H1 (cell line): ENCODE measurements at regions not wholly inside any gene's neighbourhood (a gene's known extent, or its start where the extent isn't known, plus 50 kb on each side); places are given as distances from the start of the nearest gene placed in this dataset.

Experiments
- CTCF ChIA-PET: fragments of 300-600 bp; sonication (Branson Sonifier 250); formaldehyde crosslinking; loops from one replicate; lab custom pipeline; 2021; ENCODE audit not compliant: partially characterized antibody; lab: Charles Lee
- POLR2A ChIA-PET: fragments of 300-600 bp; sonication (Branson Sonifier 250); formaldehyde crosslinking; loops from one replicate; lab custom pipeline; 2021; ENCODE audit warnings: inconsistent platforms; ENCODE audit not compliant: partially characterized antibody; lab: Charles Lee
- DNase-seq, 2 experiments: peaks; one replicate each; pipeline versions ENCODE4 v3.0.0 to v3.0.0-alpha.2; 2010 to 2022; ENCODE audit warnings: low spot score in 2 of 2, low read depth in 1 of 2, mixed read lengths in 1 of 2
- FAIRE-seq: peaks from 2 replicates; lab custom pipeline; 2011; peaks lifted over from hg19 to GRCh38; lab: Jason Lieb, UNC
- H2AFZ ChIP-seq: 2 replicates; pipeline ENCODE4 v1.8.1; 2012; ENCODE audit warnings: low read length, inconsistent platforms
- H2AK5ac ChIP-seq: 2 replicates; pipeline ENCODE4 v1.6.1; 2013; ENCODE audit warnings: low read depth, low read length
- H2BK120ac ChIP-seq: replicated peaks from 2 replicates; pipeline ENCODE3; 2013; ENCODE audit warnings: low read depth, low read length, inconsistent platforms
- H2BK12ac ChIP-seq: 2 replicates; pipeline ENCODE4 v1.6.1; 2013; ENCODE audit warnings: low read depth, low read length
- H2BK15ac ChIP-seq: 2 replicates; pipeline ENCODE4 v1.6.1; 2013; ENCODE audit warnings: low read length
- H2BK20ac ChIP-seq: 2 replicates; pipeline ENCODE4 v1.6.1; 2013; ENCODE audit warnings: low read length
- H2BK5ac ChIP-seq: 2 replicates; pipeline ENCODE4 v1.6.1; 2013; ENCODE audit warnings: low read depth, low read length
- H3K14ac ChIP-seq: 2 replicates; pipeline ENCODE4 v1.6.1; 2013; ENCODE audit warnings: inconsistent platforms; ENCODE audit not compliant: insufficient read length
- H3K18ac ChIP-seq: 2 replicates; pipeline ENCODE4 v1.6.1; 2013; ENCODE audit warnings: low read length; ENCODE audit errors: extremely low read depth
- H3K23ac ChIP-seq: 2 replicates; pipeline ENCODE4 v1.6.1; 2013; ENCODE audit warnings: inconsistent platforms; ENCODE audit not compliant: insufficient read length
- H3K23me2 ChIP-seq: 2 replicates; pipeline ENCODE4 v1.6.1; 2013; ENCODE audit warnings: low read depth, low read length
- H3K27ac ChIP-seq: 2 replicates; pipeline ENCODE4 v1.6.1; 2011; ENCODE audit warnings: low read depth, low read length, inconsistent platforms
- H3K27me3 ChIP-seq, 4 experiments: replicated peaks in 1 of 4; 1 replicate in 1 of 4; 2 replicates in 3 of 4; pipeline versions ENCODE4 v1.6.1 to v1.8.1; 2011 to 2013; ENCODE audit warnings: low read length in 3 of 4, mild to moderate bottlenecking in 3 of 4, inconsistent platforms in 2 of 4, mixed read lengths in 2 of 4, moderate library complexity in 1 of 4; ENCODE audit not compliant: control insufficient read depth in 3 of 4, insufficient read depth in 3 of 4; ENCODE audit errors: extremely low read depth in 1 of 4
- H3K36me3 ChIP-seq, 4 experiments: 2 replicates each; pipeline versions ENCODE4 v1.6.1 to v1.8.1; 2011 to 2013; ENCODE audit warnings: mild to moderate bottlenecking in 4 of 4, low read length in 3 of 4, moderate library complexity in 2 of 4, control low read depth in 1 of 4, inconsistent platforms in 1 of 4; ENCODE audit not compliant: insufficient read depth in 4 of 4, control insufficient read depth in 2 of 4
- H3K4ac ChIP-seq: replicated peaks from 2 replicates; pipeline ENCODE3; 2013; ENCODE audit warnings: low read length, low read depth, mixed read lengths, inconsistent platforms; ENCODE audit not compliant: insufficient read length
- H3K4me1 ChIP-seq, 4 experiments: replicated peaks in 1 of 4; 1 replicate in 1 of 4; 2 replicates in 3 of 4; pipeline versions ENCODE4 v1.6.1 to v1.8.1; 2011 to 2013; ENCODE audit warnings: low read length in 3 of 4, inconsistent platforms in 2 of 4, mixed read lengths in 1 of 4; ENCODE audit not compliant: insufficient read depth in 4 of 4, control insufficient read depth in 3 of 4
- H3K4me2 ChIP-seq, 2 experiments: 2 replicates each; pipeline versions ENCODE4 v1.6.1 to v1.8.1; 2011 to 2013; ENCODE audit warnings: low read depth in 2 of 2, low read length in 2 of 2, control low read depth in 1 of 2, inconsistent platforms in 1 of 2, mild to moderate bottlenecking in 1 of 2; ENCODE audit not compliant: insufficient read depth in 1 of 2
- H3K4me3 ChIP-seq, 4 experiments: fragments of 200-600, 300-600 bp in 1 of 4; sonication (generic), shearing (Covaris generic), sonication (Bioruptor Twin) in 1 of 4; 2 replicates each; pipeline versions ENCODE4 v1.5.1 to v1.8.1; 2011 to 2016; ENCODE audit warnings: low read length in 4 of 4, low read depth in 3 of 4, control low read depth in 2 of 4, inconsistent platforms in 2 of 4, mild to moderate bottlenecking in 2 of 4, mixed read lengths in 1 of 4, moderate library complexity in 1 of 4; ENCODE audit not compliant: insufficient read depth in 2 of 4; ENCODE audit errors: extremely low read depth in 1 of 4
- H3K56ac ChIP-seq: replicated peaks from 2 replicates; pipeline ENCODE3; 2013; ENCODE audit warnings: low read depth, mild to moderate bottlenecking, mixed read lengths, low read length, inconsistent platforms; ENCODE audit not compliant: insufficient read length
- H3K79me1 ChIP-seq: 2 replicates; pipeline ENCODE4 v1.6.1; 2013; ENCODE audit warnings: low read depth, low read length, control low read depth
- H3K79me2 ChIP-seq, 2 experiments: 2 replicates each; pipeline versions ENCODE4 v1.6.1 to v1.8.1; 2012 to 2013; ENCODE audit warnings: low read length in 2 of 2, mild to moderate bottlenecking in 2 of 2, inconsistent platforms in 1 of 2; ENCODE audit not compliant: insufficient read depth in 2 of 2, control insufficient read depth in 1 of 2
- H3K9ac ChIP-seq, 4 experiments: replicated peaks in 1 of 4; 1 replicate in 1 of 4; 2 replicates in 3 of 4; pipeline versions ENCODE4 v1.6.1 to v1.8.1; 2011 to 2013; ENCODE audit warnings: low read depth in 3 of 4, low read length in 3 of 4, control low read depth in 2 of 4, mild to moderate bottlenecking in 2 of 4, moderate library complexity in 2 of 4, inconsistent platforms in 1 of 4; ENCODE audit errors: extremely low read depth in 1 of 4
- H3K9me3 ChIP-seq, 2 experiments: 2 replicates each; pipeline versions ENCODE4 v1.6.1 to v1.8.1; 2012 to 2013; ENCODE audit warnings: mild to moderate bottlenecking in 2 of 2, moderate library complexity in 2 of 2, control low read depth in 1 of 2, inconsistent platforms in 1 of 2, low read depth in 1 of 2, low read length in 1 of 2, mixed read lengths in 1 of 2; ENCODE audit not compliant: insufficient read depth in 2 of 2
- H4K20me1 ChIP-seq, 2 experiments: replicated peaks in 1 of 2; 2 replicates each; pipeline versions ENCODE3 to v1.8.1; 2011 to 2013; ENCODE audit warnings: inconsistent platforms in 2 of 2, low read length in 2 of 2, mild to moderate bottlenecking in 1 of 2; ENCODE audit not compliant: insufficient read depth in 2 of 2, control insufficient read depth in 1 of 2
- H4K5ac ChIP-seq: 2 replicates; pipeline ENCODE4 v1.6.1; 2013; ENCODE audit warnings: low read length, low read depth, mixed read lengths, inconsistent platforms; ENCODE audit not compliant: insufficient read length
- H4K8ac ChIP-seq: 2 replicates; pipeline ENCODE4 v1.8.0; 2013; ENCODE audit warnings: mild to moderate bottlenecking, moderate library complexity, low read length, inconsistent platforms; ENCODE audit not compliant: insufficient read depth; ENCODE audit errors: extremely low read depth
- H4K91ac ChIP-seq: replicated peaks from 2 replicates; pipeline ENCODE3; 2013; ENCODE audit warnings: low read length, mixed read lengths, inconsistent platforms; ENCODE audit not compliant: insufficient read length
- ASH2L ChIP-seq: fragments of 200-600, 300-600 bp; sonication (generic); IDR thresholded peaks from one replicate; pipeline ENCODE4 v1.7.1; 2017; ENCODE audit warnings: low read length
- CEBPB ChIP-seq: IDR thresholded peaks from 2 replicates; pipeline ENCODE4 v1.6.1; 2012; ENCODE audit warnings: low read depth, low read length
- EGR1 ChIP-seq: IDR thresholded peaks from 2 replicates; pipeline ENCODE4 v1.6.1; 2011; ENCODE audit warnings: low read depth, low read length, borderline replicate concordance
- GABPA ChIP-seq: IDR thresholded peaks from 2 replicates; pipeline ENCODE4 v1.6.1; 2011; ENCODE audit warnings: mild to moderate bottlenecking, low read length, moderate library complexity, borderline replicate concordance; ENCODE audit not compliant: insufficient read depth
- MAFK ChIP-seq: IDR thresholded peaks from 2 replicates; pipeline ENCODE4 v1.6.1; 2012; ENCODE audit warnings: low read depth, mild to moderate bottlenecking, improper control_type of control experiment, low read length
- NANOG ChIP-seq: IDR thresholded peaks from 2 replicates; pipeline ENCODE4 v1.6.1; 2011; ENCODE audit warnings: low read length, low read depth, mild to moderate bottlenecking, inconsistent platforms; ENCODE audit not compliant: insufficient read depth, poor library complexity, severe bottlenecking
- RAD21 ChIP-seq, 2 experiments: IDR thresholded peaks in 1 of 2; conservative IDR thresholded peaks in 1 of 2; 2 replicates each; pipeline ENCODE4 v1.6.1; 2011; ENCODE audit warnings: low read depth in 2 of 2, low read length in 2 of 2, improper control_type of control experiment in 1 of 2, inconsistent platforms in 1 of 2, mild to moderate bottlenecking in 1 of 2, moderate library complexity in 1 of 2
- SIX5 ChIP-seq: IDR thresholded peaks from 2 replicates; pipeline ENCODE4 v1.6.1; 2011; ENCODE audit warnings: mild to moderate bottlenecking, low read depth, low read length
- SP2 ChIP-seq: IDR thresholded peaks from 2 replicates; pipeline ENCODE4 v1.6.1; 2012; ENCODE audit warnings: mild to moderate bottlenecking, low read length, inconsistent platforms
- TAF1 ChIP-seq: IDR thresholded peaks from 2 replicates; pipeline ENCODE4 v1.6.1; 2011; ENCODE audit warnings: mild to moderate bottlenecking, low read depth, low read length
- TBP ChIP-seq: IDR thresholded peaks from 2 replicates; pipeline ENCODE4 v1.6.1; 2011; ENCODE audit warnings: low read depth, low read length, improper control_type of control experiment
- TCF12 ChIP-seq: IDR thresholded peaks from 2 replicates; pipeline ENCODE4 v1.6.1; 2011; ENCODE audit warnings: low read depth, mild to moderate bottlenecking, low read length
- YY1 ChIP-seq: IDR thresholded peaks from 2 replicates; pipeline ENCODE4 v1.6.1; 2011; ENCODE audit warnings: low read depth, mild to moderate bottlenecking, low read length
- ZNF274 ChIP-seq: IDR thresholded peaks from 2 replicates; pipeline ENCODE4 v1.7.0; 2012; ENCODE audit warnings: low read length, borderline replicate concordance; ENCODE audit errors: extremely low read depth
- WGBS, 2 experiments: shearing (Covaris generic) in 1 of 2; methylation state at CpG; one replicate each; pipeline versions ENCODE4 v1.1.6 to v1.1.7; 2013 to 2015; ENCODE audit warnings: low lambda C conversion rate in 2 of 2, mixed read lengths in 2 of 2, inconsistent platforms in 1 of 2, low coverage in 1 of 2, missing lambda C conversion rate in 1 of 2; ENCODE audit not compliant: insufficient replicate concordance in 2 of 2, insufficient coverage in 1 of 2, insufficient read length in 1 of 2; ENCODE audit errors: extremely low coverage in 1 of 2, missing lambda C conversion rate in 1 of 2; 5-methylcytosine and 5-hydroxymethylcytosine counted together

DNA sequence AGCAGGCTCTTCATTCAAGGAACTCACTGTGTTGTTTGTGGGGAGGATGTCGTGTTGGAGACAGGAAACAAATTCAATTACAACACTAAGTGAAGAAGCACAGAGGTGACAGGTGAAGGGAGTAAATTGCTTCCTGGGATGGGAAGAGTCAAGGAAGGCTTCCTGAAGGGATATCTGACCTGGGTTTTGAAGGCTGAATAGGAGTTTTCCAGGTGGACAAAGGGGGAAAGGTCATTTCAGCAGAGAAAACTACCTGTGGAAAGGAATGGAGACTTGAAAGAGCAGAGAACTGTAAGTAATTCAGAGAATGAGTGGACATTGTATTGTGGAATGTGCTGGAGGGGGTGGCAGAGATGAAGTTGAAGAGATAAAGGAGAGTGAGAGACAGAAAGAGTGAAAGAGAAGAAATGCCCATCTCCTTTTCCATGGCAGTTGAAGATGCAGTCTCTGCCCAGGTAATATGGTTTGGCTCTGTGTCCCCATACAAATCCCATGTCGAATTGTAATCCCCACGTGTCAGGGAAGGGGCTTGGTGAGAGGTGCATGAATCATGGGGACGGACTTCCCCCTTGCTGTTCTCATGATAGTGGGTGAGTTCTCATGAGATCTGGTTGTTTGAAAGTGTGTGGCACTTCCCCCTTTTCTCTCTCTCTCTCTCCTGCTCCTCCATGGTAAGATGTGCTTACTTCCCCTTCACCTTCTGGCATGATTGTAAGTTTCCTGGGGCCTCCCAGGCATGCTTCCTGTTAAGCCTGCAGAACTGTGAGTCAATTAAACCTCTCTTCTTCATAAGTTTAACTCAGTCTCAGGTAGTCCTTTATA lies 205.7 kb upstream of the BCOR start:
- Histone ChIP-seq H3K27ac (no peak overlapping the region), H3K56ac (no peak overlapping the region), H3K4me1 (peaks cover 0 to 3% (median 2%) of the 10 kb centered on the region in 4 experiments; a peak in 4 of 7 replicates), H3K79me2 (no peaks in the 10 kb centered on the region), H2BK5ac (no peak overlapping the region), H3K14ac (no peak overlapping the region), H2BK20ac (no peak overlapping the region), H3K4me2 (no peak overlapping the region), H3K9me3 (no peaks in the 10 kb centered on the region), H3K4ac (no peak overlapping the region), H4K91ac (no peak overlapping the region), H3K18ac (no peak overlapping the region), H2BK15ac (no peak overlapping the region), H3K23ac (no peak overlapping the region), H3K79me1 (no peaks in the 10 kb centered on the region), H2AFZ (no peak overlapping the region), H2BK12ac (no peak overlapping the region), H3K36me3 (no peaks in the 10 kb centered on the region), H2AK5ac (no peak overlapping the region), H4K8ac (no peak overlapping the region), H3K23me2 (no peaks in the 10 kb centered on the region), H3K9ac (no peak overlapping the region), H2BK120ac (no peak overlapping the region), H4K20me1 (no peaks in the 10 kb centered on the region), H3K4me3 (no peak overlapping the region), H3K27me3 (no peaks in the 10 kb centered on the region), H4K5ac (no peak overlapping the region)
- DNase-seq (no peak), FAIRE-seq (no peak)
- ChIA-PET POLR2A (no interaction called here), CTCF (interaction anchor here (1.5 kb wide), 1 partner anchor 25 kb away, joined by 3 read pairs; no protein-coding TSS in a partner anchor)
- 62% methylated on average over 4 of the region's 4 CpGs; no CpG with 5 or more reads in 1 of the 2 experiments for WGBS, 2 experiments
- no peak for TF ChIP-seq EGR1
- TF ChIP-seq ASH2L: no peak
- no peak for TF ChIP-seq TAF1
- TF ChIP-seq CEBPB: no peak
- no peak for TF ChIP-seq SIX5
- no peak for TF ChIP-seq TBP
- TF ChIP-seq MAFK: no peak
- no peak for TF ChIP-seq NANOG
- no peak for TF ChIP-seq ZNF274
- TF ChIP-seq RAD21 (IDR thresholded peaks at IDR 0.05 in 1 of 2, conservative IDR thresholded peaks at IDR 0.05 in 1 of 2; ENCODE audit: low read depth in 2 of 2, low read length in 2 of 2): no peak
- TF ChIP-seq SP2: no peak
- no peak for TF ChIP-seq TCF12
- TF ChIP-seq YY1: no peak
- TF ChIP-seq GABPA: no peak
